ENCODE measurements at regions not wholly inside any gene's neighbourhood (a gene's known extent, or its start where the extent isn't known, plus 50 kb on each side); places are given as distances from the start of the nearest gene placed in this dataset.

- TF ChIP-seq GATA2 (IDR thresholded peaks at IDR 0.05; ENCODE audit: low read depth, low read length) (no peak), GATA3 (IDR thresholded peaks at IDR 0.05; ENCODE audit: low read depth, low read length) (no peak)
Measured at GRCh38 chr13:106029676-106030290, 505.7 kb downstream of the EFNB2 start.

Data from SH-SY5Y (cell line).